Body of pancreas (tissue), 4 donors: ENCODE measurements at regions not wholly inside any gene's neighbourhood (a gene's known extent, or its start where the extent isn't known, plus 50 kb on each side); places are given as distances from the start of the nearest gene placed in this dataset.

Experiments used
- POLR2A ChIP-seq, 3 donors: fragments of 450-650 bp; IDR thresholded peaks; one replicate each; pipeline ENCODE4 v1.6.1; 2016; ENCODE audit warnings: antibody characterized with exemption in 3 of 3, mild to moderate bottlenecking in 2 of 3
- TF ChIP-seq, protein P1 (sequence below), 7 experiments: fragments of 450-650 bp in 4 of 7; fragments of 200-600 bp in 3 of 7; sonication (generic) in 3 of 7; IDR thresholded peaks; one replicate each; pipeline ENCODE4 v1.5.1; 2016 to 2019; ENCODE audit warnings: antibody characterized with exemption in 7 of 7

DNA sequence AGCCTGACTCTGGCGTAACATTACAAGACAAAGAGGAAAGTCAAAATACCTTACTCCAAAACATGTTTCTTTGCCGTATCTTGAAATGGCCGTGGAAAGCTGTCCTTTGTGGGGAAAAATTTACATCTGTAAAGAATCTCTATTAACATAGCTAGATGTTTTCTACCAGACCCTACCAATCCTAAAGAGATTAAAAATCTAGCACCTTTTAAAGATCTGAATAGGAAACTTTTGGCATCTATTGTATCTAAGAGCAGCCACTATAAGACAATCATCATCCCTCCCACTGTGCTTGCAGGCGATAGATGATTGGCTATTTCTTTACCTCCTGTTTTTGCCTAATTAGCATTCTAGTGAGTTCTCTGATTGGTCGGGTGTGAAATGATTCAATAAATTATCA lies 82.5 kb upstream of the SNCAIP start:
- TF ChIP-seq, protein P1, sequence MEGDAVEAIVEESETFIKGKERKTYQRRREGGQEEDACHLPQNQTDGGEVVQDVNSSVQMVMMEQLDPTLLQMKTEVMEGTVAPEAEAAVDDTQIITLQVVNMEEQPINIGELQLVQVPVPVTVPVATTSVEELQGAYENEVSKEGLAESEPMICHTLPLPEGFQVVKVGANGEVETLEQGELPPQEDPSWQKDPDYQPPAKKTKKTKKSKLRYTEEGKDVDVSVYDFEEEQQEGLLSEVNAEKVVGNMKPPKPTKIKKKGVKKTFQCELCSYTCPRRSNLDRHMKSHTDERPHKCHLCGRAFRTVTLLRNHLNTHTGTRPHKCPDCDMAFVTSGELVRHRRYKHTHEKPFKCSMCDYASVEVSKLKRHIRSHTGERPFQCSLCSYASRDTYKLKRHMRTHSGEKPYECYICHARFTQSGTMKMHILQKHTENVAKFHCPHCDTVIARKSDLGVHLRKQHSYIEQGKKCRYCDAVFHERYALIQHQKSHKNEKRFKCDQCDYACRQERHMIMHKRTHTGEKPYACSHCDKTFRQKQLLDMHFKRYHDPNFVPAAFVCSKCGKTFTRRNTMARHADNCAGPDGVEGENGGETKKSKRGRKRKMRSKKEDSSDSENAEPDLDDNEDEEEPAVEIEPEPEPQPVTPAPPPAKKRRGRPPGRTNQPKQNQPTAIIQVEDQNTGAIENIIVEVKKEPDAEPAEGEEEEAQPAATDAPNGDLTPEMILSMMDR (IDR thresholded peaks at IDR 0.05), result no peak
- TF ChIP-seq POLR2A (IDR thresholded peaks at IDR 0.05), result no peak
